ENCODE measurements at regions not wholly inside any gene's neighbourhood (a gene's known extent, or its start where the extent isn't known, plus 50 kb on each side); places are given as distances from the start of the nearest gene placed in this dataset.

- no peak for TF ChIP-seq CTCF (IDR thresholded peaks at IDR 0.05; ENCODE audit: insufficient read depth, low read depth, low read length)
- TF ChIP-seq EZH2 (IDR thresholded peaks at IDR 0.05; ENCODE audit: insufficient read depth, low read length), result no peak
Observed at GRCh38 chr6:51411496-51412125, 592.9 kb downstream of the TFAP2B start.
